Right lobe of liver (tissue), 6 donors: ENCODE measurements at regions not wholly inside any gene's neighbourhood (a gene's known extent, or its start where the extent isn't known, plus 50 kb on each side); places are given as distances from the start of the nearest gene placed in this dataset.

Experiments used
- ATAC-seq, 4 donors: fragments of 200-7000 bp; cut with Tn5 transposase; one replicate each; pipeline ENCODE4 v1.9.1; 2020; ENCODE audit warnings: mild to moderate bottlenecking in 4 of 4, moderate library complexity in 4 of 4
- DNase-seq, 3 donors: peaks; one replicate each; pipeline ENCODE4 v3.0.0-alpha.2; 2020
- H3K27ac ChIP-seq, 3 donors: fragments of 200-600 bp; one replicate each; pipeline ENCODE4 v1.8.0; 2022
- H3K27me3 ChIP-seq, 2 donors: fragments of 200-600 bp; one replicate each; pipeline ENCODE4 v1.8.0; 2022
- H3K36me3 ChIP-seq, 4 donors: fragments of 200-600 bp; sonication (generic) in 1 of 4; one replicate each; pipeline versions ENCODE4 v1.5.1 to v1.8.0; 2017 to 2022; ENCODE audit warnings: control low read depth in 1 of 4
- H3K4me1 ChIP-seq, 4 donors: fragments of 200-600 bp; sonication (generic) in 1 of 4; one replicate each; pipeline versions ENCODE4 v1.5.1 to v1.8.0; 2017 to 2022; ENCODE audit warnings: control low read depth in 1 of 4
- H3K4me3 ChIP-seq, 3 donors: fragments of 200-600 bp; one replicate each; pipeline ENCODE4 v1.8.0; 2022
- H3K9me3 ChIP-seq, 4 donors: fragments of 200-600 bp; sonication (generic) in 1 of 4; one replicate each; pipeline versions ENCODE4 v1.5.1 to v1.8.0; 2017 to 2022; ENCODE audit warnings: control low read depth in 1 of 4
- POLR2A ChIP-seq: fragments of 450-650 bp; IDR thresholded peaks from one replicate; pipeline ENCODE4 v1.6.1; 2017; ENCODE audit warnings: antibody characterized with exemption, mild to moderate bottlenecking
- WGBS: methylation state at CpG from one replicate; pipeline ENCODE4 v1.1.6; 2018; ENCODE audit warnings: low coverage, low lambda C conversion rate; ENCODE audit not compliant: insufficient coverage; ENCODE audit errors: missing lambda C conversion rate; 5-methylcytosine and 5-hydroxymethylcytosine counted together
- intact Hi-C, 2 donors: fragments of 100-400 bp; cut with DNase I; formaldehyde crosslinking; loops; one replicate each; pipeline versions ENCODE4 v1.11.2 to v1.14.1; 2022
- TF ChIP-seq, protein P1 (sequence below), 4 donors: fragments of 200-600 bp in 3 of 4; fragments of 450-650 bp in 1 of 4; IDR thresholded peaks; one replicate each; pipeline versions ENCODE4 v1.5.1 to v1.8.0; 2016 to 2022; ENCODE audit warnings: antibody characterized with exemption in 4 of 4, mild to moderate bottlenecking in 2 of 4
- donor health status: DM: no; HTN: yes; CAD: no.
- donor health status: DM: no; HTN: no; CAD: no.
- donor health status: DM: no; HTN: no; CAD: no.
- donor health status: DM: no; HTN: yes; CAD: no.
- donor health status: DM: no; HTN: yes; CAD: no.

DNA sequence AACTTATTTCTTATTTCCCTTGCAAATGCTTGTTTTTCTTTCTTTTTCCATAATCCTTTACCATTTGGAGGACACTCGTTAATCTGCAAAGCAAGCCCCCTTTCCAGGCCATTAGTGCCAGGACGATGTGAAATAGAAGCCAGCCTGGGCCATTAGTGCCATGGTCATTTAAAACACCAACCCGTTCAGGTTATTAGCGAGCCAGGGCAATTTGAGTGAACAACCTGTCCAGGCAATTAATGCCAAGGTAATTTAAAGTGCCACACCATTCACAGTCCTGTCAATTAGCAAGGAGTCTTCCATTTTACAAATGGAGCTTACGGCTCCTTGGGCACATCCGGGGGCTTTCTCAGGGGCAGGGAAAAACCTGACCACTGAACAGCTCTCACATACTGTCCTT lies 370.6 kb downstream of the HRH4 start:
- Histone ChIP-seq H3K9me3 (no peaks in the 10 kb centered on the region), H3K36me3 (no peaks in the 10 kb centered on the region), H3K4me3 (no peak overlapping the region), H3K27ac (no peak overlapping the region), H3K4me1 (no peaks in the 10 kb centered on the region), H3K27me3 (no peaks in the 10 kb centered on the region)
- DNase-seq (no peak), ATAC-seq (no peak)
- 31% methylated on average over 4 of the region's 6 CpGs for WGBS
- intact Hi-C loops = no loop called here
- TF ChIP-seq, protein P1, sequence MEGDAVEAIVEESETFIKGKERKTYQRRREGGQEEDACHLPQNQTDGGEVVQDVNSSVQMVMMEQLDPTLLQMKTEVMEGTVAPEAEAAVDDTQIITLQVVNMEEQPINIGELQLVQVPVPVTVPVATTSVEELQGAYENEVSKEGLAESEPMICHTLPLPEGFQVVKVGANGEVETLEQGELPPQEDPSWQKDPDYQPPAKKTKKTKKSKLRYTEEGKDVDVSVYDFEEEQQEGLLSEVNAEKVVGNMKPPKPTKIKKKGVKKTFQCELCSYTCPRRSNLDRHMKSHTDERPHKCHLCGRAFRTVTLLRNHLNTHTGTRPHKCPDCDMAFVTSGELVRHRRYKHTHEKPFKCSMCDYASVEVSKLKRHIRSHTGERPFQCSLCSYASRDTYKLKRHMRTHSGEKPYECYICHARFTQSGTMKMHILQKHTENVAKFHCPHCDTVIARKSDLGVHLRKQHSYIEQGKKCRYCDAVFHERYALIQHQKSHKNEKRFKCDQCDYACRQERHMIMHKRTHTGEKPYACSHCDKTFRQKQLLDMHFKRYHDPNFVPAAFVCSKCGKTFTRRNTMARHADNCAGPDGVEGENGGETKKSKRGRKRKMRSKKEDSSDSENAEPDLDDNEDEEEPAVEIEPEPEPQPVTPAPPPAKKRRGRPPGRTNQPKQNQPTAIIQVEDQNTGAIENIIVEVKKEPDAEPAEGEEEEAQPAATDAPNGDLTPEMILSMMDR (IDR thresholded peaks at IDR 0.05) = no peak
- no peak for TF ChIP-seq POLR2A

DNA sequence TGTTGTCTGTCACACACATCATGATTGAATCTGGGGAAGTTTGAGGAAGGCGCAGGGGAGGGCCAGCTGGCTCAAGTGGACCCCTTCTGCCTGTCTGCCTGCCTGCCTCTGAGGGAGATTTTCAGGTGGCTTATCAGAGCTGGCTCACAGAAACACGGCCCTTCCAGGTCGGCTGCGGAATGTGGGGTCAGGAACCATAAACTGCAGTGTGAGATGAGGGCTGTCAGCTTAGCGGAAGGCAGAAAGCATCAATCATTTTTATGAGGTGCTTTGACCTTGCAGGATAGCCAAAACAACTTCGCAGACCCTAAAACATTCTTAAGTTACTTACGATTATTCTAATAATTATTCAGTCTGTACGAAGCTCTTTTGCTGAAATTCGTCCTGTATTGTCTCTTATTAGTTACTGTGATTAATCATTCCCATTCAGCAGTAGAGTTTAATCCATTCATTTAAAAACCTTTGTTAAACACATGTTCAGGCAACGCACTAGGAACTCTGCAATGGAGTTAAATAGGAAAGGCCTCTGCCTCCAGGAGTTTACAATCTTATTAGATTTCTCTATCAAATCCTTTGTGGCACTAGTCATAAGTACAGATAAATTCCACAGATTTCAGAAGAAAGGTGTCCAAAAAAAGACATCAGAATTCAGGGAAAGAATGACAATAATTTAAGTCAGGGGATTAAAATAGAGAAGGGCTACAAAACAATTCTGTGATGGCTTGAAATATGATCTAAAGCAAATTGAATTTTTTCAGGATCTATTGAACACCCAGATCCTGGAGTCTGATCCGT lies 371.6 kb downstream of the HRH4 start:
- Histone ChIP-seq H3K27ac (no peak overlapping the region), H3K27me3 (no peaks in the 10 kb centered on the region), H3K4me3 (no peak overlapping the region), H3K9me3 (no peaks in the 10 kb centered on the region), H3K36me3 (no peaks in the 10 kb centered on the region), H3K4me1 (no peaks in the 10 kb centered on the region)
- WGBS = 9% methylated on average over 11 of the region's 11 CpGs
- no peak for ATAC-seq
- intact Hi-C loops = no loop called here
- DNase-seq = no peak
- TF ChIP-seq, protein P1 (IDR thresholded peaks at IDR 0.05) = no peak
- no peak for TF ChIP-seq POLR2A

DNA sequence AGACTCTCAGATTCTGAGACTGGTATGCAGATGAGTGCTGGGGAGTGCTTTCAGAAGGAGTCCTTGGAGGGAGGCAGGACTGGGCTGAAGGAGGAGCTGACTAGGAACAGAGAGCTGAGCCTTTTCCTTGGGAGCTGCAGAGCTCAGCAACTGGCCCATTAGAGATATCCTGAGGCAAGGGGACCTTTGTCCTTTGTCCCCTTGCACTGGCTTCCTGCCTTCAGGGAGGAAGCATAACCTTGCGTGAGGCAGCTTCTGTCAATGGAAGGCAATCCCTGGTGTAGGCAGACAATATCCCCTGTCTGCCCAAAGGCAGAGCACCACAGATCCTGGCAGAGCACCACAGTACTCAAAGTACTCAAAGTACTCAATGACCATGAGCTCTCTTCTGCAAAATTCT lies 375.3 kb downstream of the HRH4 start:
- no peak for TF ChIP-seq POLR2A
- TF ChIP-seq, protein P1 (IDR thresholded peaks at IDR 0.05) = no peak
- intact Hi-C loops = no loop called here
- no peaks in the 10 kb centered on the region for H3K36me3 ChIP-seq
- no peaks in the 10 kb centered on the region for H3K9me3 ChIP-seq
- H3K27me3 ChIP-seq = no peaks in the 10 kb centered on the region
- DNase-seq (no peak), ATAC-seq (no peak)
- no peaks in the 10 kb centered on the region for H3K4me1 ChIP-seq
- H3K27ac ChIP-seq = no peak overlapping the region
- WGBS = 20% methylated on average over 1 of the region's 1 CpG
- H3K4me3 ChIP-seq = no peak overlapping the region

DNA sequence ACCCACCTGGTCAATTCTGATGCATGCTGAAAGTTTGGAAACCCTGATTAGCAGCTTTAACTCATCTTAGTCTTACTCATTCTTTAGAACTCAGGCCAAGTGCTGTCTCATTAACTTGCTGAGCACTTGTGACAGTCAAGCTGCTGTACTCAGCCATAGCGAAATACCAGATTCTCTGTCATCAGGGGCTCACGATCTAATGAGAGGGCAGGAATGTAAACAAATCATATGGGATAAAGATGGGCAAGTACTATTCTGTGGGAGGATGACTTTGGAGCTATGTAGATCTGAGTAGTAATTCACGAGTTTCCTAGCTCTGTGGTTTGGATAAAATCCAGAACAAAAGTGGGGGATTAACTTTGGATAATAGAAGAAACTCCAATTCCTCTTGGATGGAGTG lies 376.6 kb downstream of the HRH4 start:
- Histone ChIP-seq H3K27me3 (no peaks in the 10 kb centered on the region), H3K36me3 (no peaks in the 10 kb centered on the region), H3K9me3 (no peaks in the 10 kb centered on the region), H3K27ac (no peak overlapping the region), H3K4me1 (no peaks in the 10 kb centered on the region), H3K4me3 (no peak overlapping the region)
- no peak for TF ChIP-seq POLR2A
- TF ChIP-seq, protein P1 (IDR thresholded peaks at IDR 0.05) = no peak
- WGBS = 36% methylated on average over 3 of the region's 3 CpGs
- DNase-seq = no peak
- no peak for ATAC-seq
- intact Hi-C loops = no loop called here
